ENCODE measurements at regions not wholly inside any gene's neighbourhood (a gene's known extent, or its start where the extent isn't known, plus 50 kb on each side); places are given as distances from the start of the nearest gene placed in this dataset.

GRCh38 chr5:6904860-6905259 is 191.6 kb downstream of the TENT4A start:
- H3K27me3 ChIP-seq (ENCODE audit: insufficient read depth, insufficient read length) = no peaks in the 10 kb centered on the region
- H3K4me1 ChIP-seq (ENCODE audit: insufficient read depth, insufficient read length) = no peaks in the 10 kb centered on the region
- no peak for DNase-seq (ENCODE audit: low read depth, low spot score)
- no peak for TF ChIP-seq YY1 (IDR thresholded peaks at IDR 0.05; ENCODE audit: insufficient read depth, insufficient read length)
- H3K9me3 ChIP-seq (ENCODE audit: insufficient read depth, low read length) = no peaks in the 10 kb centered on the region
- no peaks in the 10 kb centered on the region for H3K36me3 ChIP-seq (ENCODE audit: insufficient read depth, insufficient read length, low read length)
- no peak overlapping the region for H3K9ac ChIP-seq (ENCODE audit: insufficient read length, low read depth)
- no peak overlapping the region for H3K4me3 ChIP-seq (ENCODE audit: insufficient read length, low read depth)

DNA sequence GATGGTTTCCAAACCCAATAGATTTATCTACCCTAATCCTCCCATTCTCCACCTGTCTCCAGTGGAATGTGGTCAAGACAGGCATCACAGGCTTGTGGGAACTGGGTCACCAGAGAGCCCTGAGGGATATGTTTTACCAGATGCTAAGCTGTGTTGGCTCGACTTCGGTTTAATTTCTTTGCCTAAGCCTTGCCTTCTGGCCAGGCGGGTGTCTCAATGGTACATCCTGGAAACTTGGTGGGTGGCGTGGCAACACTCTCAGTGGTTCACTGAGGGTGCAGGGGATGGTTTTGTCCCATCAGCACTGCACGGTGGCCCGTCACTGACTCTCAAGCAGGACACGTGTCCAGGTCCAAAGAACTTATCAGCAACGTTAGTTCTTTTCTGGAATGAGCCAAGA is 192.2 kb downstream of the TENT4A start:
- no peaks in the 10 kb centered on the region for H3K27me3 ChIP-seq (ENCODE audit: insufficient read depth, insufficient read length)
- no peak for TF ChIP-seq SUZ12 (IDR thresholded peaks at IDR 0.05; ENCODE audit: extremely low read depth, insufficient read depth, insufficient read length)
- TF ChIP-seq ZNF274 (IDR thresholded peaks at IDR 0.05; ENCODE audit: low read depth, low read length) = no peak
- no peak for TF ChIP-seq YY1 (IDR thresholded peaks at IDR 0.05; ENCODE audit: insufficient read depth, insufficient read length)

GRCh38 chr5:6905883-6906282 is 192.7 kb downstream of the TENT4A start:
- no peak for TF ChIP-seq ZNF274 (IDR thresholded peaks at IDR 0.05; ENCODE audit: low read depth, low read length)
- no peak for TF ChIP-seq YY1 (IDR thresholded peaks at IDR 0.05; ENCODE audit: insufficient read depth, insufficient read length)
- no peak for TF ChIP-seq SUZ12 (IDR thresholded peaks at IDR 0.05; ENCODE audit: extremely low read depth, insufficient read depth, insufficient read length)
- no peaks in the 10 kb centered on the region for H3K9me3 ChIP-seq (ENCODE audit: insufficient read depth, low read length)
- no peaks in the 10 kb centered on the region for H3K4me1 ChIP-seq (ENCODE audit: insufficient read depth, insufficient read length)
- H3K9ac ChIP-seq (ENCODE audit: insufficient read length, low read depth) = no peak overlapping the region
- no peaks in the 10 kb centered on the region for H3K27me3 ChIP-seq (ENCODE audit: insufficient read depth, insufficient read length)
- no peaks in the 10 kb centered on the region for H3K36me3 ChIP-seq (ENCODE audit: insufficient read depth, insufficient read length, low read length)
- H3K4me3 ChIP-seq (ENCODE audit: insufficient read length, low read depth) = no peak overlapping the region
- no peak for DNase-seq (ENCODE audit: low read depth, low spot score)

More for the DNA sequence above, 192.2 kb downstream of the TENT4A start:
- no peaks in the 10 kb centered on the region for H3K9me3 ChIP-seq (ENCODE audit: insufficient read depth, low read length)
- no peaks in the 10 kb centered on the region for H3K4me1 ChIP-seq (ENCODE audit: insufficient read depth, insufficient read length)
- no peak overlapping the region for H3K4me3 ChIP-seq (ENCODE audit: insufficient read length, low read depth)
- no peak overlapping the region for H3K9ac ChIP-seq (ENCODE audit: insufficient read length, low read depth)
- H3K36me3 ChIP-seq (ENCODE audit: insufficient read depth, insufficient read length, low read length) = no peaks in the 10 kb centered on the region
- DNase-seq (ENCODE audit: low read depth, low spot score) = no peak

DNA sequence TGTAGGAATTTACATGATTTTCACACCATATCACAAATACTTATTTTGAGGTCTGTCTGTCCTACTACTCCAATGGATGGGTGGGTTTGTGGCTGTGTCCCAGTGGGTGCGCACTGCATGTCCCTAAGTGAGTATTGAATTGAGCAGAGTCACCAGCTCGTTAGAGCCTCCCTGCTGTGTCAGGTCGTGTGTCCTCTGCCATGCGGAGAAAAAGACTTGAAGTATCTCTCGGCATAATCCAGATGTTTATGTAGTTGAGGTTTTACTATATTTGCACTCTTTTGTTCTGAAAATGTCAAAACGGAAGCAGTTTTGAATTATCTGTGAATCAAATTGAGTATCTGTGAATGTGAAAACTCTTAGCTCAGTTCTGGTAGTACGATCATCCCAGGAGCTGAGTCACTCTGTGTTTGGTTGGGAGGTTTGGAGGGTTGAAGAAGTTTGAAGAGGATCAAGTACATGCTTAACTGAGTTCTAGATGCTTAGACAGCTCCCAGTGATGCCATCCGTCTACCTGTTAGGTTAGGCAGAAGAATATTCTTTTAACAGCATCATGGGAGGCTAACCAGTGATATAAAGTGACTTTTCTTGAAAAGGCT is 194.2 kb downstream of the TENT4A start:
- TF ChIP-seq YY1 (IDR thresholded peaks at IDR 0.05; ENCODE audit: insufficient read depth, insufficient read length) (no peak), SUZ12 (IDR thresholded peaks at IDR 0.05; ENCODE audit: extremely low read depth, insufficient read depth, insufficient read length) (no peak), ZNF274 (IDR thresholded peaks at IDR 0.05; ENCODE audit: low read depth, low read length) (no peak)
- Histone ChIP-seq H3K4me3 (ENCODE audit: insufficient read length, low read depth) (no peak overlapping the region), H3K27me3 (ENCODE audit: insufficient read depth, insufficient read length) (no peaks in the 10 kb centered on the region), H3K9ac (ENCODE audit: insufficient read length, low read depth) (no peak overlapping the region), H3K9me3 (ENCODE audit: insufficient read depth, low read length) (no peaks in the 10 kb centered on the region), H3K36me3 (ENCODE audit: insufficient read depth, insufficient read length, low read length) (no peaks in the 10 kb centered on the region), H3K4me1 (ENCODE audit: insufficient read depth, insufficient read length) (no peaks in the 10 kb centered on the region)
- no peak for DNase-seq (ENCODE audit: low read depth, low spot score)

GRCh38 chr5:6909901-6910300 is 196.7 kb downstream of the TENT4A start:
- no peak for DNase-seq (ENCODE audit: low read depth, low spot score)
- no peaks in the 10 kb centered on the region for H3K9me3 ChIP-seq (ENCODE audit: insufficient read depth, low read length)
- no peak overlapping the region for H3K9ac ChIP-seq (ENCODE audit: insufficient read length, low read depth)
- no peaks in the 10 kb centered on the region for H3K27me3 ChIP-seq (ENCODE audit: insufficient read depth, insufficient read length)
- H3K4me3 ChIP-seq (ENCODE audit: insufficient read length, low read depth) = no peak overlapping the region
- H3K36me3 ChIP-seq (ENCODE audit: insufficient read depth, insufficient read length, low read length) = no peaks in the 10 kb centered on the region
- no peak for TF ChIP-seq YY1 (IDR thresholded peaks at IDR 0.05; ENCODE audit: insufficient read depth, insufficient read length)
- no peak for TF ChIP-seq ZNF274 (IDR thresholded peaks at IDR 0.05; ENCODE audit: low read depth, low read length)
- no peak for TF ChIP-seq SUZ12 (IDR thresholded peaks at IDR 0.05; ENCODE audit: extremely low read depth, insufficient read depth, insufficient read length)
- no peaks in the 10 kb centered on the region for H3K4me1 ChIP-seq (ENCODE audit: insufficient read depth, insufficient read length)

- no peaks in the 10 kb centered on the region for H3K36me3 ChIP-seq (ENCODE audit: insufficient read depth, insufficient read length, low read length)
- no peaks in the 10 kb centered on the region for H3K4me1 ChIP-seq (ENCODE audit: insufficient read depth, insufficient read length)
- no peaks in the 10 kb centered on the region for H3K9me3 ChIP-seq (ENCODE audit: insufficient read depth, low read length)
- H3K9ac ChIP-seq (ENCODE audit: insufficient read length, low read depth) = no peak overlapping the region
- H3K4me3 ChIP-seq (ENCODE audit: insufficient read length, low read depth) = no peak overlapping the region
- no peak for TF ChIP-seq YY1 (IDR thresholded peaks at IDR 0.05; ENCODE audit: insufficient read depth, insufficient read length)
- no peak for TF ChIP-seq SUZ12 (IDR thresholded peaks at IDR 0.05; ENCODE audit: extremely low read depth, insufficient read depth, insufficient read length)
- no peak for TF ChIP-seq ZNF274 (IDR thresholded peaks at IDR 0.05; ENCODE audit: low read depth, low read length)
- no peak for DNase-seq (ENCODE audit: low read depth, low spot score)
- no peaks in the 10 kb centered on the region for H3K27me3 ChIP-seq (ENCODE audit: insufficient read depth, insufficient read length)
Measured at GRCh38 chr5:6910950-6911349, 197.7 kb downstream of the TENT4A start.

- H3K9me3 ChIP-seq (ENCODE audit: insufficient read depth, low read length) = no peaks in the 10 kb centered on the region
- no peak overlapping the region for H3K9ac ChIP-seq (ENCODE audit: insufficient read length, low read depth)
- TF ChIP-seq YY1 (IDR thresholded peaks at IDR 0.05; ENCODE audit: insufficient read depth, insufficient read length) (no peak), ZNF274 (IDR thresholded peaks at IDR 0.05; ENCODE audit: low read depth, low read length) (no peak), SUZ12 (IDR thresholded peaks at IDR 0.05; ENCODE audit: extremely low read depth, insufficient read depth, insufficient read length) (no peak)
- no peaks in the 10 kb centered on the region for H3K36me3 ChIP-seq (ENCODE audit: insufficient read depth, insufficient read length, low read length)
- no peak overlapping the region for H3K4me3 ChIP-seq (ENCODE audit: insufficient read length, low read depth)
- DNase-seq (ENCODE audit: low read depth, low spot score) = no peak
- no peaks in the 10 kb centered on the region for H3K4me1 ChIP-seq (ENCODE audit: insufficient read depth, insufficient read length)
- H3K27me3 ChIP-seq (ENCODE audit: insufficient read depth, insufficient read length) = no peaks in the 10 kb centered on the region
Measured at GRCh38 chr5:6914347-6914746, 201.1 kb downstream of the TENT4A start.
